Natural killer cell (primary cell): ENCODE measurements at regions not wholly inside any gene's neighbourhood (a gene's known extent, or its start where the extent isn't known, plus 50 kb on each side); places are given as distances from the start of the nearest gene placed in this dataset.

Source experiments
- ATAC-seq, 3 donors: fragments of 150-1000 bp in 2 of 3; fragments of 200-7000 bp in 1 of 3; cut with Tn5 transposase; 1 replicate in 1 of 3; 2 replicates in 2 of 3; pipeline ENCODE4 v1.10.0; 2021; ENCODE audit warnings: mild to moderate bottlenecking in 2 of 3, moderate library complexity in 2 of 3
- DNase-seq, 2 donors: peaks; one replicate each; pipeline versions ENCODE4 v3.0.0 to v3.0.0-alpha.2; 2013 to 2021; ENCODE audit warnings: mixed read lengths in 1 of 2
- H3K27ac ChIP-seq: one replicate; pipeline ENCODE4 v1.5.1; 2013; ENCODE audit warnings: mild to moderate bottlenecking, low read length
- H3K27me3 ChIP-seq: one replicate; pipeline ENCODE4 v1.6.1; 2013; ENCODE audit warnings: low read length; ENCODE audit not compliant: control insufficient read depth, insufficient read depth
- H3K36me3 ChIP-seq: one replicate; pipeline ENCODE4 v1.6.1; 2013; ENCODE audit warnings: low read length; ENCODE audit not compliant: control insufficient read depth, insufficient read depth
- H3K4me1 ChIP-seq: one replicate; pipeline ENCODE4 v1.6.1; 2013; ENCODE audit warnings: low read length; ENCODE audit not compliant: control insufficient read depth, insufficient read depth
- H3K4me3 ChIP-seq: one replicate; pipeline ENCODE4 v1.5.1; 2013; ENCODE audit warnings: low read length
- H3K9me3 ChIP-seq: one replicate; pipeline ENCODE4 v1.6.1; 2013; ENCODE audit warnings: low read length; ENCODE audit not compliant: control insufficient read depth, insufficient read depth
- H3K27ac Mint-ChIP-seq, 2 donors: one replicate each; pipeline ENCODE4 v1.8.0; 2022; ENCODE audit warnings: mild to moderate bottlenecking in 2 of 2, mixed read lengths in 2 of 2, moderate library complexity in 1 of 2
- H3K27me3 Mint-ChIP-seq, 2 donors: one replicate each; pipeline ENCODE4 v1.8.0; 2022; ENCODE audit warnings: low read depth in 2 of 2, mixed read lengths in 2 of 2
- H3K36me3 Mint-ChIP-seq: one replicate; pipeline ENCODE4 v1.8.0; 2022; ENCODE audit warnings: mixed read lengths
- H3K4me1 Mint-ChIP-seq, 2 donors: one replicate each; pipeline ENCODE4 v1.8.0; 2022; ENCODE audit warnings: mixed read lengths in 2 of 2
- H3K4me3 Mint-ChIP-seq: one replicate; pipeline ENCODE4 v1.8.0; 2022; ENCODE audit warnings: mild to moderate bottlenecking, moderate library complexity, mixed read lengths
- H3K9me3 Mint-ChIP-seq, 2 donors: one replicate each; pipeline ENCODE4 v1.8.0; 2022; ENCODE audit warnings: mixed read lengths in 2 of 2
- CTCF ChIP-seq: fragments of 200-600 bp; IDR thresholded peaks from one replicate; pipeline ENCODE4 v1.8.0; 2022; ENCODE audit warnings: antibody characterized with exemption
- WGBS: methylation state at CpG from one replicate; pipeline ENCODE4 v1.1.7; 2013; ENCODE audit warnings: missing lambda C conversion rate; ENCODE audit not compliant: insufficient coverage; 5-methylcytosine and 5-hydroxymethylcytosine counted together
- intact Hi-C: fragments of 100-400 bp; cut with micrococcal nuclease; formaldehyde crosslinking; loops from one replicate; pipeline ENCODE4 v1.14.2; 2022

- WGBS, result 68% methylated on average over 4 of the region's 4 CpGs
- Mint-ChIP-seq H3K9me3 (no peaks in the 10 kb centered on the region), H3K27ac (no peak overlapping the region)
Observed at GRCh38 chr11:10641912-10642697, 51.5 kb downstream of the IRAG1 start.

GRCh38 chr11:10641177-10641911, 52.2 kb downstream of the IRAG1 start:
- intact Hi-C loops, result no loop called here
- TF ChIP-seq CTCF, result no peak
- DNase-seq (no peak), ATAC-seq (peak in 1 of 3 donors; percentile 68)
- WGBS, result 60% methylated on average over 6 of the region's 9 CpGs
- no peaks in the 10 kb centered on the region for H3K36me3 Mint-ChIP-seq
- H3K9me3 ChIP-seq, result no peaks in the 10 kb centered on the region
- H3K27ac Mint-ChIP-seq, result no peak overlapping the region
- no peaks in the 10 kb centered on the region for H3K36me3 ChIP-seq
- H3K4me3 ChIP-seq, result no peak overlapping the region
- peaks cover 0 to 3% of the 10 kb centered on the region in 2 donors for H3K27me3 Mint-ChIP-seq
- peaks cover 28% of the 10 kb centered on the region for H3K4me1 ChIP-seq
- H3K9me3 Mint-ChIP-seq, result no peaks in the 10 kb centered on the region
- no peak overlapping the region for H3K4me3 Mint-ChIP-seq
- no peaks in the 10 kb centered on the region for H3K27me3 ChIP-seq
- H3K4me1 Mint-ChIP-seq, result no peaks in the 10 kb centered on the region
- H3K27ac ChIP-seq, result peak overlapping the region; percentile 64

More at GRCh38 chr11:10641912-10642697, 51.5 kb downstream of the IRAG1 start:
- TF ChIP-seq CTCF, result no peak
- DNase-seq (no peak), ATAC-seq (no peak)
- no peaks in the 10 kb centered on the region for H3K36me3 Mint-ChIP-seq
- no peaks in the 10 kb centered on the region for H3K4me1 Mint-ChIP-seq
- Histone ChIP-seq H3K27ac (peak overlapping the region; percentile 64), H3K9me3 (no peaks in the 10 kb centered on the region), H3K36me3 (no peaks in the 10 kb centered on the region), H3K4me3 (no peak overlapping the region), H3K27me3 (no peaks in the 10 kb centered on the region), H3K4me1 (peaks cover 28% of the 10 kb centered on the region)
- peaks cover 0 to 3% of the 10 kb centered on the region in 2 donors for H3K27me3 Mint-ChIP-seq
- no peak overlapping the region for H3K4me3 Mint-ChIP-seq
- intact Hi-C loops, result no loop called here

DNA sequence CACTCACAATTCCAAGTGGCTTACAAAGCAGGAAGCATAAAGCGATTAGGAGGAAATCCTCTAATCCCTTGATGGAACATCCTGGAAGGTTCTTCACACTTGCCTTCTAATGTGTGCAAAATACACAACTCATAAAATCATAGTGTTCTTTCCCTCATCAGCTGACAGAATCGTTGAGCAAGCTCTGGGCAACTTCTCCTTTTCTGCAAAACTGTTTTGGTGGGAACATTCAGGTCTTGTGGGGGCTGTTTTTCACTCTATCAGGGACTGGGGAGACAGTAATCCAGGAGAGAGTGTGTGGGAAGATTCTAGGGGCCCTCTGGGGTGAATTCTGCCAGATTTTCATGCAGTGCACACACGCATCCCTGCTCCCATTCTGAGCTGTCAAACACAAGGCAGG, 53.2 kb downstream of the IRAG1 start:
- no peak overlapping the region for H3K27ac Mint-ChIP-seq
- Histone ChIP-seq H3K4me1 (peaks cover 28% of the 10 kb centered on the region), H3K9me3 (no peaks in the 10 kb centered on the region), H3K36me3 (no peaks in the 10 kb centered on the region), H3K27ac (no peak overlapping the region), H3K4me3 (no peak overlapping the region), H3K27me3 (no peaks in the 10 kb centered on the region)
- H3K4me3 Mint-ChIP-seq, result no peak overlapping the region
- no peak for TF ChIP-seq CTCF
- no peaks in the 10 kb centered on the region for H3K4me1 Mint-ChIP-seq
- intact Hi-C loops, result no loop called here
- H3K9me3 Mint-ChIP-seq, result no peaks in the 10 kb centered on the region
- H3K27me3 Mint-ChIP-seq, result peaks cover 0 to 6% of the 10 kb centered on the region in 2 donors
- WGBS, result 45% methylated on average over 3 of the region's 3 CpGs
- DNase-seq (no peak), ATAC-seq (no peak)
- H3K36me3 Mint-ChIP-seq, result no peaks in the 10 kb centered on the region
